Jurkat, Clone E6-1 (cell line): ENCODE measurements at regions not wholly inside any gene's neighbourhood (a gene's known extent, or its start where the extent isn't known, plus 50 kb on each side); places are given as distances from the start of the nearest gene placed in this dataset.

Experiments used
- DNase-seq: peaks from one replicate; pipeline ENCODE4 v3.0.0-alpha.2; 2011; ENCODE audit warnings: low read depth, low spot score
- H3K4me3 ChIP-seq: 2 replicates; pipeline ENCODE4 v1.5.1; 2011; ENCODE audit warnings: mild to moderate bottlenecking, low read length, control low read depth, moderate library complexity

DNA sequence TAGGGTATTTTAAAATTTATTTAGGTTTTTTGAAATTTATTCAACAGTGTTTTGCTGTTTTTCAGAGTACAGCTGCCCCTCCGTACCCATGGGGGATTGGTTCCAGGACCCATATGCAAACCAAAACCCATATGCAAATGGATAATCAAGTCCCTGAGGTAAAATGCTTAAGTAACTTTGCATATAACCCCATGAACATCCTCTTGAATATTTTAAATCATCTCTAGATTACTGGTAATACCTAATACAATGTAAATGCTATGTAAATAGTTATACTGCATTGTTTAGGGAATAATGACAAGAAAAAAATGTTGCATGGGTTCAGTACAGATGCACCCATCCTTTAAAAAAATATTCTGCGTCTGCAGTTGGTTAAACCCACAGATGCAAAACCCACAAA, 547.9 kb upstream of the CDH4 start:
- DNase-seq = no peak
- no peak overlapping the region for H3K4me3 ChIP-seq

GRCh38 chr20:60713396-60713795, 538.7 kb upstream of the CDH4 start:
- DNase-seq = no peak
- no peak overlapping the region for H3K4me3 ChIP-seq

- no peak overlapping the region for H3K4me3 ChIP-seq
- DNase-seq = no peak
Observed at GRCh38 chr20:60715172-60715571, 536.9 kb upstream of the CDH4 start.

DNA sequence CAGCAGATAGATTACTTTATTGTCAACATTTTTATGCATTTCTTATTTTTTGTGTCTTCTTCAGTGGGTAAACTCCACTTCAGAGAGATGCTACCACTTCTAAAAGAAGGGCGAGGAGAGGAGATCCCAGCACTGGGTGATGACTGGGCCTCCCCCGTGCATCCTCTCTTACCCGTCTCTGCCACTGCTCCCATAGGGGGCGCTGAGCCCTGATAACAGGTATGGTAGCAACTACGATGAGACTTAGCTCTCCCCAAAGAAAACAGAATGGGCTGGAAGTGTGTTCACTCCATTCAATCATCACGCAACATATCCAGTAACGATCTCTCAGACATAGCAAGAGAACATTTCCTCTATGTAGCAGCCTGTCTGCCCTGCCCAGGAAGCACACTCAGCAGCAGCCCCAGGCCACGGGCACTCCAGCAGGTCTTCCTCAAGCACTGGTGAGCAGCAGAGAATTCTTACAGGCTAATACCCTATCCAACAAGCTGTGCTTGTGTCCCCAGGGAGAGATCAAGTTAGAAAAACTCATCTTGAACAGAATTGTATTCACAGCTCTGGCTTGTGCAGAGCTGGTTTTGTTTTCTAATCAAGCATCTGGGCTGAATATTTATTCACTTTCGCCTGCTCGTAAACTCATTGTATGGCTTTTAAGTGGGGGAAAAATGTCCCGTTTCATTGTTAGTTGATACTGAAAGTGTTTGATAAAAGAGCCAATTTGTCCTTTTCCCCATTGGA, 533.1 kb upstream of the CDH4 start:
- DNase-seq = peak; percentile 44
- H3K4me3 ChIP-seq = no peak overlapping the region

DNA sequence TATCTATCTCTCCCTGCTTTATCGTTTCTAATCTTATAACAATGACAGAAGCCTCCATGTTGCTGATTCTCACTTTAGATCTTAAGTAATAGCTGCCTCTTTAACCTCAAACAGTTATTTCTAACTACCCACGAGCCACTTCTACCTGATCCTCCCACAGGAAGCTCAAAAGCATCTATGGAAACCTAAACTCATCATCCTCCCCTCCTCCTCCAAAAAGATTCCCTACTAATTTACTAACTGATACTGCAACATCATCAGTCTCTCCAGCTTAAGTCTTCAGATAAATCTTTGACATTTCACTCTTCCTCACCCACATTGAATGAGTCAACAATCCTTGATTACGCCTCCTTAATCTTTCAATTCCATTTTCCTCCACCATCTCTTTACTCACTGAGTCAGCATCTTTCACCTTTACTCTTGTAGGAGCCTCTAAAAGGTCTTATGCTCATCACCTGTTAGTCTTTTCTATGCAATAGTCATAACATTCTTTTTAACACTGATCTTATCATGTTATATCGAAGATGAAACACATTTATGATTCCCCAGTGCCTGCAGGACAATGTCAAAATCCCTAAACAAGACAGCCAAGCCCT, 526.7 kb upstream of the CDH4 start:
- no peak overlapping the region for H3K4me3 ChIP-seq
- no peak for DNase-seq

DNA sequence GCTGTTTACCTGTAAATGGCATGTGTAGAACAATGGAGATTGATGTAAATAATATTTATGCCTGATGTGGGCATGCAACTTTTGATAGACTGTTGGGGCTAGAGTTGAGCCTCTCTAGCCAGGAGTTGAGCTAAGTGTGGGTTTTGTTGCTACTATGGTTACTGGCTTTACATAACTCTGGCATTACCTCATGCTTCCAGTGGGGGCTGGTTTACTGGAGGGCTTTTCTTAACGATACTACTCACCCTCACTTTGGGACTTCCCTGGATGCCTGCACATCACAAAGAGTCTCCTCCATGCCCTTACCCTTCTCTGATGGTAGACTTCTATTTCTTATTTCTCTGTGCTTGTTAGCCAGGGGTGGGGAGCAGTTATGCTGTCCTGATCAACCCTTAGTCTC, 524.6 kb upstream of the CDH4 start:
- DNase-seq = no peak
- H3K4me3 ChIP-seq = no peak overlapping the region

- no peak overlapping the region for H3K4me3 ChIP-seq
- no peak for DNase-seq
Observed at GRCh38 chr20:60728705-60729104, 523.4 kb upstream of the CDH4 start.

- DNase-seq = no peak
Observed at GRCh38 chr20:60729135-60729900, 522.7 kb upstream of the CDH4 start.

GRCh38 chr20:60732322-60732721, 519.7 kb upstream of the CDH4 start:
- H3K4me3 ChIP-seq = no peak overlapping the region
- DNase-seq = no peak

More at GRCh38 chr20:60729135-60729900, 522.7 kb upstream of the CDH4 start:
- H3K4me3 ChIP-seq = no peak overlapping the region

DNA sequence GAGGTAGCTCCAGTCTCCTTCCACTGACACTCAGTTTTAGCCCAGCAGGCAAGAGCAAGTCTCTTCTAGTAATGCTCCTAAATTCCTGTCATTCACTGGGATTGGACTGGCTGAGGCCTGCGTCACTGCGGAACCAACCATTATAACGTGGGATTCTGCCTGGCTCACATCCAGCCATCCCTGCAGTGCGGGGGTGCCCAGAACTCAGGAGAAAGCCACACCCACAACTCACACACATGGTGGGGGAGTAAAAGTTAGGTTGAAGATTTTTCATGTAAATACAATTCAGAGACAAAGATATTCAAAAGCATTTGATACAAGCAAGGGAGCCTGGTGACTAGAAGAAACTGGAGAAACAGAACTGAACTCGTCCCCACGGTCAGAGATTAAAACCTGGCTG, 504.0 kb upstream of the CDH4 start:
- H3K4me3 ChIP-seq = no peak overlapping the region
- DNase-seq = no peak

- DNase-seq = no peak
- H3K4me3 ChIP-seq = no peak overlapping the region
Observed at GRCh38 chr20:60749804-60750602, 502.1 kb upstream of the CDH4 start.

DNA sequence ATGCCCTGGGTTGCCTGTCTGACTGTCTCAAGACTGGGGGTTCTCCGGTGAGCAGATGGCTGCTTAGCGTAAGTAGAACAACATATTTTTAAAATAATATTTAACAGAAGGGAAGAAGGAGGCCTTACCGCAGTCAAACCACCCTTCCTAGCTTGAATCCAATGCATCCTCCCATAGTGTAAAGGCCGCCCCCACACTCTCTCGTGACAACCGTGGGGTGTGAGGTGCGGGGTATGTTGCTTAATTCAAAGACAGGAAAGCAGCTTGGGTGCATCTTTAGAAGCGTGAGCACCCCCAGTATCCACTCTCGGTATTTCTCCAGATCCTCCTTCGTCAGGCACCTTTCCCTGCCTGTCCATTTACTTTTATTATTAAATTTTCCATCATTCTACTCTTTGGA, 501.2 kb upstream of the CDH4 start:
- no peak overlapping the region for H3K4me3 ChIP-seq
- no peak for DNase-seq

DNA sequence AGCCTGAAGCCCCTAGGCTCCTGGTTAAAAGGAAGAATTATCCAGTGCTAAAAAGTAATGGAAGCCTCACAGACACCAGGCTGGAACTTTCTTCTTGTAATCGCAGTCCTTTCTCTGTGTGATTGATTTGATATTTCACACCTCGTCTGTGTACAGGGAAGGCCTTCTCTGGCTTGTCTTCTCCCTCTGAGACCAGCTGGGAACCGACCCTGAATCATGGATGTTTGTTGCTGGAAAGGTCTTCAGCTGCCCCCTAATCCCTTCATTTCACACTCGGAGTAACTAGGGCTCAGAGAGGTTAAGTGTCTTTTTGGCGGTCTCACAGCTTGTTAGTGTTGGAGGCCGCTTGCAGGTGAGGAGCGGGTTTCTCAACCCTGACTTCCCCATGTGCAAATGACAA, 500.2 kb upstream of the CDH4 start:
- no peak for DNase-seq
- H3K4me3 ChIP-seq = no peak overlapping the region

GRCh38 chr20:60752741-60753420, 499.2 kb upstream of the CDH4 start:
- DNase-seq = no peak
- H3K4me3 ChIP-seq = no peak overlapping the region

DNA sequence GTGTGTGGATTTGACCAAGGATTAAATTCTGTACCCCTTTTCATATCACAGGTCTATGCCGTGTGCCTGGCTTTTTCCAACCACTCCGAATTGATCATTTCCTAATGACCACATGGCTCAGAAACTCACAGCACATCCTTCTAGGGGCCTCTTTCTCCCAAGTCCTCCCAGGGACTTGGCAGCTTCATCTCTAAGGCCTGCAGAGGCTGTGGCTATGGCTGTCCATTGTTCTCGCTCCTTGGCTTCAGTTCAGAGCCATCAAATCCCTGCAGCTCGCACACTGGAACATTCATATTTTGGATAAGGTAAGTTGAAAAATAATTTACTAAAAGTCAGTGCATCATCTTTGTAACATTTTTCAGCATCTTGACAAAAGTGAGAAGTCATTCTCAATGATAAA, 497.2 kb upstream of the CDH4 start:
- DNase-seq = no peak
- H3K4me3 ChIP-seq = no peak overlapping the region

DNA sequence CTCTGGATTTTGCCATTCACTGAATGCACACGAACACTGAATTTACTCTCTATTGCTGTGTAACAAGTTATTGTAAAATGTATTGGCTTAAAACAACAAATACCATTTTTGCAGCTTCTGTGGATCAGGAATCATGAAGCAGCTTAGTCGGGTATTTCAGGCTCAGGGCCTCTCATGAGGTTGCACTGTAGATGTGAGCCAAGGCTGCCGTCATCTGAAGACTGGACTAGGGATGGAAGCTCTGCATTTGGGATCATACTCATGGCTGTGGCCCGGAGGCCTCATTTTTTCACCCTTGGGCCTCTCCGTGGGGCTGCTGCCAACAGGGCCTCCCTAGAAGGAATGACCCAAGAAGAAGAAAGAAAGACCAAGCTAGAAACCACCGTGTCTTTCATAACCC, 492.4 kb upstream of the CDH4 start:
- H3K4me3 ChIP-seq = no peak overlapping the region
- DNase-seq = no peak

DNA sequence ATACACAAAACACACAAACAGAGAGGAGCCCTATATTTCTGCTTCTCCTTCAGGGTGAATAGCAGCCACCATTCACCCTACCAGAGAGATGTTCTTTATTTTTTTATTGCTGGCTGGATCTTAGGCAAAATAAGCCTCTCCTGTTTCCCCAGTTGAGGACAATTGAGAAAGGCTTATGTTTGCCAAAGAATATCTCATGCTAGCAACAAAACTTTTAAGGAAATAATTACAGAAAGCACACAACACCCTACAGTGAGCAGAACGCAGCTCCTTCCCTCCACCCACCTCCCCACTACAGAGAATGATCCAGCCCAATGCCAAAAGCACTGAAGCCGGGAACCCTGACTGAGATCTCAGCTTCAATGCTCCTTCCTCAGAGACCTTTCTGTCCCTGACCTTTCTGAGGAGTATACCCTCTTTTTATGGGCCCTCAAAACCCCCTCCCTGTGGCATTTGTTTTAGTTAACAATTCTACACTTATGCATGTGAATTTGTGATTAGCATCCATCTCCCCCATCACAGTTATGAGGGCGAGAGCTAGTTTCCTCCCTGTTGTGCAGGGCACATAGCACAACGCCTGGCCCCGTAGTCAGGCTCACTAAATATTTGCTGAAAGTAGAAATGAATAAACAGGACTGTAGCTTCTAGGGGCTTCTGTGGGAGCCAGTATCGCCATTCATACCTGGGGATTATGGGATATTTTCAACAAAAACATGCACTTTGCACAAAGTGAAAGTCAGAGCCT, 491.6 kb upstream of the CDH4 start:
- DNase-seq = no peak
- peak overlapping the region; percentile 15 for H3K4me3 ChIP-seq

DNA sequence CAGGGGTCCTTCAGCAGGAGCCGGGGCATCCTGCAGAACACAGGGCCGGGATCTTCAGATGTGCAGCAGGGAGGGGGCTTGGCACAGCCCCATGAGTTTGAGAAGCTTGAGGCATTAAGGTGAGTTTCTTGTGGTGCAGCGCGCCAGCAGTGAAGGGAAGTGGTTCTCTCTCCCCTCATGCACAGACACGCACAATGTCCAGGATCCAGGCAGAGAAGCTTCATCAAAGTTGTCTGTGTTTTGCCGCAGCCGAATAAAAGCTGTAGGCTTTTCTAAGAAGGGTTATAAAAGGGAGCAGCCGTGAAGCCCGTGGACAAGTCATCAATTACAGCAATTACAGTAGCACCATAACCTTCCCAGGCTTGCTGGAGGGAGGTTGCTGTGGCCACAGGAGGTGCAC, 491.0 kb upstream of the CDH4 start:
- peak overlapping the region; percentile 15 for H3K4me3 ChIP-seq
- DNase-seq = peak; percentile 70
